ENCODE measurements at regions not wholly inside any gene's neighbourhood (a gene's known extent, or its start where the extent isn't known, plus 50 kb on each side); places are given as distances from the start of the nearest gene placed in this dataset.
A peak's percentile ranks its signal among the peaks of the same experiment; 100 is the strongest.

GRCh38 chr20:6636209-6637159 lies 131.0 kb upstream of the BMP2 start:
- H3K4me1 ChIP-seq (ENCODE audit: low read length), result no peaks in the 10 kb centered on the region
- no peaks in the 10 kb centered on the region for H3K36me3 ChIP-seq (replicated peaks; ENCODE audit: low read depth, low read length)
- H4K20me1 ChIP-seq (ENCODE audit: insufficient read depth, low read length), result no peaks in the 10 kb centered on the region
- peak; percentile 38 for TF ChIP-seq CTCF (IDR thresholded peaks at IDR 0.05; ENCODE audit: low read depth, low read length)
- TF ChIP-seq EZH2phosphoT487 (IDR thresholded peaks at IDR 0.05; ENCODE audit: low read depth), result no peak
- H3K4me3 ChIP-seq (ENCODE audit: low read length), result no peak overlapping the region
- no peak overlapping the region for H3K4me2 ChIP-seq (ENCODE audit: low read length)
- no peak overlapping the region for H3K9ac ChIP-seq (ENCODE audit: low read length)
- H3K9me3 ChIP-seq (ENCODE audit: insufficient read depth, low read length), result no peaks in the 10 kb centered on the region
- no peaks in the 10 kb centered on the region for H3K79me2 ChIP-seq (ENCODE audit: low read length)
- no peak overlapping the region for H2AFZ ChIP-seq (ENCODE audit: low read depth, low read length)
- H3K27ac ChIP-seq (ENCODE audit: low read length), result no peak overlapping the region
- 0 out of 2 replicates have a peak, but pooled peaks cover 5% of the 10 kb centered on the region for H3K27me3 ChIP-seq (ENCODE audit: low read depth, low read length)

DNA sequence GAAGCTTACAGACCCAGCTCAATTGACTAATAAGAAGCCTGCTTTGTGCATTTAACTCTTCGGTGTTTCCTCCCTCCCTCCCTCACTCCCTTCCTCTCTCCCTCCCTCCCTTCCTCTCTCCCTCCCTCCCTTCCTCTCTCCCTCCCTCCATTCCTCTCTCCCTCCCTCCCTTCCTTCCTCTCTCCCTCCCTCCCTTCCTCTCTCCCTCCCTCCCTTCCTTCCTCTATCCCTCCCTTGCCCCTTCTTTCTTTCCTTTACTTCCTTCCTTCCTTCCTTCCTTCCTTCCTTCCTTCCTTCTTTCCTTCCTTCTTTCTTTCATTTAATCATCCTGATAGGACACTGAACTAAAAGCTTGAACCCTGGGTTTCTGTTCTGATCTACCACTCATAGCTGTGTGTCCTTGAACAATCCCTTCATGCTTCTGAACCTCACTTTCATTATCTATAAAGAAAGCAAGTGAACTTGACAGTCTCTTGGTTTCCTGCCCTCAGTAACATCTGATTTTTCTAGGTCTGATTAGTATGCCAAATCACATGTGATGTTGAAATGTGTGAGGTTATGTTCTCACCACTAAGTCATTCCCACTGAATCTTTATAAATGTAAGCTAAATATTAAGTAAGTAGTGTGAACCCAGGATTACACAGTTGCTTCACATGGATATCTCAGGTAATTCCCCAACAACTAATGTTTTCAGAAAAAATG lies 132.3 kb upstream of the BMP2 start:
- H3K4me1 ChIP-seq (ENCODE audit: low read length), result no peaks in the 10 kb centered on the region
- H3K4me2 ChIP-seq (ENCODE audit: low read length), result no peak overlapping the region
- no peaks in the 10 kb centered on the region for H3K79me2 ChIP-seq (ENCODE audit: low read length)
- 0 out of 2 replicates have a peak, but pooled peaks cover 5% of the 10 kb centered on the region for H3K27me3 ChIP-seq (ENCODE audit: low read depth, low read length)
- no peak for TF ChIP-seq EZH2phosphoT487 (IDR thresholded peaks at IDR 0.05; ENCODE audit: low read depth)
- TF ChIP-seq CTCF (IDR thresholded peaks at IDR 0.05; ENCODE audit: low read depth, low read length), result no peak
- no peaks in the 10 kb centered on the region for H3K9me3 ChIP-seq (ENCODE audit: insufficient read depth, low read length)
- no peak overlapping the region for H2AFZ ChIP-seq (ENCODE audit: low read depth, low read length)
- no peak overlapping the region for H3K9ac ChIP-seq (ENCODE audit: low read length)
- H4K20me1 ChIP-seq (ENCODE audit: insufficient read depth, low read length), result no peaks in the 10 kb centered on the region
- no peaks in the 10 kb centered on the region for H3K36me3 ChIP-seq (replicated peaks; ENCODE audit: low read depth, low read length)
- no peak overlapping the region for H3K4me3 ChIP-seq (ENCODE audit: low read length)
- H3K27ac ChIP-seq (ENCODE audit: low read length), result no peak overlapping the region

- Histone ChIP-seq H3K9ac (ENCODE audit: low read length) (no peak overlapping the region), H4K20me1 (ENCODE audit: insufficient read depth, low read length) (no peaks in the 10 kb centered on the region), H3K27me3 (ENCODE audit: low read depth, low read length) (0 out of 2 replicates have a peak, but pooled peaks cover 5% of the 10 kb centered on the region), H3K79me2 (ENCODE audit: low read length) (no peaks in the 10 kb centered on the region), H3K9me3 (ENCODE audit: insufficient read depth, low read length) (no peaks in the 10 kb centered on the region), H3K36me3 (replicated peaks; ENCODE audit: low read depth, low read length) (no peaks in the 10 kb centered on the region), H3K4me2 (ENCODE audit: low read length) (no peak overlapping the region), H3K27ac (ENCODE audit: low read length) (no peak overlapping the region), H2AFZ (ENCODE audit: low read depth, low read length) (no peak overlapping the region), H3K4me1 (ENCODE audit: low read length) (no peaks in the 10 kb centered on the region), H3K4me3 (ENCODE audit: low read length) (no peak overlapping the region)
- TF ChIP-seq CTCF (IDR thresholded peaks at IDR 0.05; ENCODE audit: low read depth, low read length) (no peak), EZH2phosphoT487 (IDR thresholded peaks at IDR 0.05; ENCODE audit: low read depth) (no peak)
Measured at GRCh38 chr20:6632187-6632586, 135.3 kb upstream of the BMP2 start.

DNA sequence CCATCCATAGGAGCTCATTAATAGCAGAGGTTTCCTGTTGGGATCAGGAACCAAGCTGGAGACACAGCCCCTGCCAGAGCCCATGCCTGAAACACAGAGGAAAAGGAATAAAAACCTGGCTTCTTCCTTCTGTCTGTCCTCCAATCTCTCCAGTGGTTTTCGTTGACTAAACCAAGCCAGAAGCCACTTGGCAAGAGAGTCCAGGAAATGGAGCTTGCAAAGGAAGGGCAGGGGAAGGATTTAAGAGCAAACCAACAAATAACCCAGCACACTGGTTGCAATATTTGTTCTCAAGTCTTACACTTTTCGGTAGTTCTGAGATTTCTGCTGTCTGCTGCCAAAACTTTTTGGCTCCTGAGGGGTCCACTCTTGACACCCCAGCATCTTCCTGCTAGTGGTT lies 137.0 kb upstream of the BMP2 start:
- H3K9me3 ChIP-seq (ENCODE audit: insufficient read depth, low read length), result no peaks in the 10 kb centered on the region
- no peak overlapping the region for H3K4me2 ChIP-seq (ENCODE audit: low read length)
- no peaks in the 10 kb centered on the region for H3K36me3 ChIP-seq (replicated peaks; ENCODE audit: low read depth, low read length)
- no peak overlapping the region for H3K9ac ChIP-seq (ENCODE audit: low read length)
- no peaks in the 10 kb centered on the region for H4K20me1 ChIP-seq (ENCODE audit: insufficient read depth, low read length)
- H3K27ac ChIP-seq (ENCODE audit: low read length), result no peak overlapping the region
- no peaks in the 10 kb centered on the region for H3K4me1 ChIP-seq (ENCODE audit: low read length)
- no peak overlapping the region for H3K4me3 ChIP-seq (ENCODE audit: low read length)
- no peaks in the 10 kb centered on the region for H3K79me2 ChIP-seq (ENCODE audit: low read length)
- TF ChIP-seq CTCF (IDR thresholded peaks at IDR 0.05; ENCODE audit: low read depth, low read length) (no peak), EZH2phosphoT487 (IDR thresholded peaks at IDR 0.05; ENCODE audit: low read depth) (no peak)
- H3K27me3 ChIP-seq (ENCODE audit: low read depth, low read length), result 0 out of 2 replicates have a peak, but pooled peaks cover 5% of the 10 kb centered on the region
- H2AFZ ChIP-seq (ENCODE audit: low read depth, low read length), result no peak overlapping the region
